ENCODE measurements at regions not wholly inside any gene's neighbourhood (a gene's known extent, or its start where the extent isn't known, plus 50 kb on each side); places are given as distances from the start of the nearest gene placed in this dataset.

GRCh38 chr18:59048378-59048777 is 91.3 kb upstream of the SEC11C start:
- intact Hi-C loops (cut with DNase I) = no loop called here
- H3K4me3 ChIP-seq = no peak overlapping the region
- 70 to 82% (median 75%) methylated on average over 7 of the region's 7 CpGs for WGBS, 4 donors
- no peaks in the 10 kb centered on the region for H3K27me3 ChIP-seq
- H3K27ac ChIP-seq = no peak overlapping the region
- no peaks in the 10 kb centered on the region for H3K4me1 ChIP-seq (replicated peaks in 1 of 2)
- TF ChIP-seq POLR2A (IDR thresholded peaks at IDR 0.05) = no peak
- TF ChIP-seq CTCF (IDR thresholded peaks at IDR 0.05) = no peak
- no peaks in the 10 kb centered on the region for H3K36me3 ChIP-seq (replicated peaks in 1 of 2)
- DNase-seq = no peak
- no peaks in the 10 kb centered on the region for H3K9me3 ChIP-seq (replicated peaks in 1 of 3)

- Histone ChIP-seq H3K27me3 (no peaks in the 10 kb centered on the region), H3K4me1 (replicated peaks in 1 of 2) (no peaks in the 10 kb centered on the region), H3K27ac (no peak overlapping the region), H3K4me3 (no peak overlapping the region), H3K36me3 (replicated peaks in 1 of 2) (no peaks in the 10 kb centered on the region), H3K9me3 (replicated peaks in 1 of 3) (no peaks in the 10 kb centered on the region)
- 65 to 75% (median 73%) methylated on average over 14 of the region's 14 CpGs for WGBS, 4 donors
- peak in 1 of 7 donors; percentile 11 for DNase-seq
- no peak for TF ChIP-seq POLR2A (IDR thresholded peaks at IDR 0.05)
- TF ChIP-seq CTCF (IDR thresholded peaks at IDR 0.05) = no peak
- intact Hi-C loops (cut with DNase I) = no loop called here
These were observed 89.7 kb upstream of the SEC11C start for GRCh38 chr18:59049721-59050660.

GRCh38 chr18:59050661-59051057 is 89.0 kb upstream of the SEC11C start:
- Histone ChIP-seq H3K27ac (no peak overlapping the region), H3K4me1 (replicated peaks in 1 of 2) (no peaks in the 10 kb centered on the region), H3K27me3 (no peaks in the 10 kb centered on the region), H3K36me3 (replicated peaks in 1 of 2) (no peaks in the 10 kb centered on the region), H3K9me3 (replicated peaks in 1 of 3) (no peaks in the 10 kb centered on the region), H3K4me3 (no peak overlapping the region)
- intact Hi-C loops (cut with DNase I) = no loop called here
- TF ChIP-seq CTCF (IDR thresholded peaks at IDR 0.05) = no peak
- TF ChIP-seq POLR2A (IDR thresholded peaks at IDR 0.05) = no peak
- no peak for DNase-seq
- 76 to 85% (median 80%) methylated on average over 3 of the region's 3 CpGs for WGBS, 4 donors

GRCh38 chr18:59051470-59052165 is 88.1 kb upstream of the SEC11C start:
- no peak for TF ChIP-seq CTCF (IDR thresholded peaks at IDR 0.05)
- TF ChIP-seq POLR2A (IDR thresholded peaks at IDR 0.05) = no peak
- DNase-seq = peak in 2 of 7 donors; percentile 13 to 44
- no peaks in the 10 kb centered on the region for H3K27me3 ChIP-seq
- no peak overlapping the region for H3K4me3 ChIP-seq
- H3K36me3 ChIP-seq (replicated peaks in 1 of 2) = no peaks in the 10 kb centered on the region
- H3K4me1 ChIP-seq (replicated peaks in 1 of 2) = no peaks in the 10 kb centered on the region
- H3K27ac ChIP-seq = no peak overlapping the region
- intact Hi-C loops (cut with DNase I) = no loop called here
- no peaks in the 10 kb centered on the region for H3K9me3 ChIP-seq (replicated peaks in 1 of 3)
- WGBS, 4 donors = 70 to 83% (median 82%) methylated on average over 10 to 12 of the region's 12 CpGs

All from adrenal gland (tissue), 9 donors.